GM21381 (cell line): ENCODE measurements at regions not wholly inside any gene's neighbourhood (a gene's known extent, or its start where the extent isn't known, plus 50 kb on each side); places are given as distances from the start of the nearest gene placed in this dataset.
"Not testable (repeated sequence)": the region's sequence is repeated elsewhere in the genome, so short reads cannot be mapped to it uniquely, and the experiment has no call there.

Source experiments
- ATAC-seq: cut with Tn5 transposase; IDR thresholded peaks from one replicate; pipeline ENCODE4 v1.9.1; 2021; ENCODE audit warnings: mild to moderate bottlenecking, moderate library complexity; ENCODE audit not compliant: unreplicated experiment

DNA sequence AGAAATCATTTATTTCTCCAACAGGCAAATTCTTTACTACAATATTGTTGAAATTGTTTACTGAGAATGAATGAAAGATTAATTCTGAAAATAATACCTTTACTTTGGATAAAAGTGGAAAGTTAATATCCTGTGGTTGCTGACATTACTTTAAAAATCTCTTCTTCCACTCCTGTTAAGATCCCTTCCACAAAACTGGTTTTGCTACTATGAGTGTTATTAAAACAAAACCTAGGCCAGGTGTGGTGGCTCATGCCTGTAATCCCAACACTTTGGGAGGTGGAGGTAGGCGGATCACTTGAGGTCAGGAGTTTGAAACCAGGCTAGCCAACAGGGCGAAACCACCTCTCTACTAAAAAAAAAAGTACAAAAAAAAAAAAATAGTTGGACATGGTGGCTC, 123.9 kb upstream of the CCDC150 start:
- no peak for ATAC-seq

DNA sequence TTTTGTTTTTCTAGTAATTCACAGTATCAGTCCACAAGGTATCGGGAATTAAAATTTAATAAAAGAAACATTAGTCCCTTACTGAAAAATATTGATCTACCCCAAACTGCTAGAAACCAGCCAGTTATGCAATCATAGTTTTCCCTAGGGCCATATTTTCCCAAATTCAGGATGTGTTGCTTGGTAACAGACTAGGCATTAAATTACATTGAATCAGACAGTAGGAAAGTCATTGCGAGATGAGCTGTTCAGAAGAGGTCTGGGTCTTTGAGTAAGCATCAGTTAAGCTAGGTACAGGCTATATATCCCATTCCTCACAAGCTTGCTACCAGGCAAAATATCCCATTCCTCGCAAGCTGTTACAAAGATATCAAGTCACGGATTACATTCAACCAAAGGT, 123.0 kb upstream of the CCDC150 start:
- ATAC-seq, result no peak

DNA sequence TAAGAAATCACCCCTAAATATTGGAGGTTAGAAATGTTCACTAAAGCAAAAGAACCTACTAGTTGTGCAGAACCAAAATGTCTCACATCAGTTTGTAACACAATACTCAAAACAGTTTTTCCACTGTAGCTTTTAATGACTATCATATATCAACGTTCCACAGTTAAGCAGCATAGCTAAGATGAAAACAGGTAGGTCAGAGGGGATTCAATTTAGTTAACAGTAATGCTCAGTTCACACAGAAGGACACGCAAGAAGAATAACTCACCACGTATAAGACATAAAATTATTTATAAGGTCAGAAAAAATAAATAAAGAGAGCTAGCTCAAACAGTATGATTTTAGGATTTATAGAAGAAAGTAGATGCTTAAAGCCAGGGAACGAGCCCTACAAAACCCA, 118.9 kb upstream of the CCDC150 start:
- ATAC-seq, result no peak

DNA sequence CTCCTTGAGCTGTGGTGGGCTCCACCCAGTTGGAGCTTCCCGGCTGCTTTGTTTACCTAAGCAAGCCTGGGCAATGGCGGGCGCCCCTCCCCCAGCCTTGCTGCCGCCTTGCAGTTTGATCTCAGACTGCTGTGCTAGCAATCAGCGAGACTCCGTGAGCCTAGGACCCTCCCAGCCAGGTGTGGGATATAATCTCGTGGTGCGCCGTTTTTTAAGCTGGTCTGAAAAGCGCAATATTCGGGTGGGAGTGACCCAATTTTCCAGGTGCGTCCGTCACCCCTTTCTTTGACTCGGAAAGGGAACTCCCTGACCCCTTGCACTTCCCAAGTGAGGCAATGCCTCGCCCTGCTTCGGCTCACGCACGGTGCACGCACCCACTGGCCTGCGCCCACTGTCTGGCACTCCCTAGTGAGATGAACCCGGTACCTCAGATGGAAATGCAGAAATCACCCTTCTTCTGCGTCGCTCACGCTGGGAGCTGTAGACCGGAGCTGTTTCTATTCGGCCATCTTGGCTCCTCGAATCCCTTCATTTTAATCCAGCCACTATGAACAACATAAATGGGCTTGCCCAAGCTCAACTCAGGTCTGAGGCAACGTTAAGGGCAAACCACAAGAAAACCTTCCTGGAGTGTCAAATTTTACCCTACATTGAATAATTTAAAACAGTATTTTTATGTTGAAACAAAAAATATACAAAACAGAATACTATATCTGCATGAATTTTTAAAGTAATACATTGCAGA, 112.4 kb upstream of the CCDC150 start:
- not testable (repeated sequence) for ATAC-seq

DNA sequence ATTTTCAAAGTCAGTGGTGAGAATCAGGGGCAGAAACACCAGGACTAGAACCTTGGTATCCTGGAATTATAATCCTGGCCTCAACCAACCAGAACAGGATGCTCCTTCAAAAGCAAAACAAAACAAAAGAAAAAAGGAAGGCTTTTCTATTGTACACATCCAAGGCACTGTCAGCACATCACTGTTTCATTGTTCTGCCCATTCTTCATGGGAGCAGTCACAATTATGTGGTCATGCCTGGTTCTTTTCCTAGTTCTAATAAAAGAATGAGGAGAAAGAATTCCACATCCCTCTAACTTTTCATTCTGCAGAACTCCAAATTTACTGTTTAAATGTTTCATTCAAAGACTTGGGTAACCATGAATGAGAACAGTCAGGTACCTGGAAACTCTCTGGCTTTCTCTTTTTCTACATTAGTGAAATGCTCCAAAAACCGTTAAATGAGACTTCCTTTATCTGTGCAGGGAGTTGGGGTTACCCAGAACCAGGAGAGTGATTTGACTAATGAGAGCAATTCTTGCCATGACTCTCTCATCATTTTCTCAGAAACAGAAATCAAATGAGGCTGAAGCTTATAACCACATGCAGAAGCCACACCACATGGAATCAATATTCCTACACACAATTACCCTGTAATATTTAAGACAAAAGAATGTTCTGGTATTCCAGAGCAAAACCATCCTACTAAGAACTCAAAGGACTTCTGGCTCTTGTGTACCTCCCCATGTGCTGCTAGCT, 110.9 kb upstream of the CCDC150 start:
- ATAC-seq, result no peak

DNA sequence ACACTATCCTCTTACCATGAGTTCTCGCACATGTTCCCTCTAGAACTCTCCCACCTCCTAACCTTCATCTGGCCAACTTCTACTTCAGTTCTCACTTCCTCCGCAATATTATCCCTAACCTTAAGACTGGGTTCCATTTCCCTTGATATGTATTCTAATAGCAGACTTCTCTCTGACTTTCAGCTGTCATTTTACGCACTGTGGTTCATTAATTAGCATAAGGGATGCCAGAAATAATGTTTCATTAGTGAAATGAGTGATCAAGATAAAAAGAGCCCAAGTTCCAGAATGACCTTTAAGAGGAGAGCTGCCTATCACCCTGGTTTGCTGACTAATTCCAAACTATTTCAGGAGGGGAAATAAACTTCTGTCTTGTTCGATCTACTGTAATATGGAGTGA, 108.6 kb upstream of the CCDC150 start:
- no peak for ATAC-seq

DNA sequence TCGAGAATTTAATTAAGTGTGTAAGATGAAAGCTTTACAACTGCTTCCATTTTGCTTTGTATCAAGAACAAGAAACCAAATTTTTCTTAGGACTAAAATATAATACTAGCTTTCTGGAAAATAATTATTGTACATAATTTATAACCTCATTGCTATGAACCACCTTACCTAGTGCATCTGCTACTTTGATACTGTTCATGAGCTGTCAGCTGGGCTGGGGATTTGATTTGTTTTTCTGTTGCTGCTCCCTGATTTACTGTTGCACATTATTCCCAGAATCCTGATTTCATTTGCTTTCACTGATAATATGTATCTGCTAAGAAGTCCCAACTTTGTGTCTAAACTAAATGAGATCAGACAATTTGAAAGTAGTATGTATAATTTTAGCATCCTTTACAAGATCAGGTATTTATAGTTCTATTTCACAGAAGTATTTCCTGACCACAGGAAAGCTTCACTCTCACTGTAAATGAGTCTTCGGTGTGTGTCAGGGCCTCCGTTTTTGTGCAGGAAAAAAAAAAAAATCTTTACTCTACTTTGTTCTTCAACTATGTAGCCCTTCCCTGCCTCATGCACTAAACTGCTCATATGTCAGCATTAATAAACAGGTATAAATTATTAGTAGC, 105.6 kb upstream of the CCDC150 start:
- ATAC-seq, result no peak

DNA sequence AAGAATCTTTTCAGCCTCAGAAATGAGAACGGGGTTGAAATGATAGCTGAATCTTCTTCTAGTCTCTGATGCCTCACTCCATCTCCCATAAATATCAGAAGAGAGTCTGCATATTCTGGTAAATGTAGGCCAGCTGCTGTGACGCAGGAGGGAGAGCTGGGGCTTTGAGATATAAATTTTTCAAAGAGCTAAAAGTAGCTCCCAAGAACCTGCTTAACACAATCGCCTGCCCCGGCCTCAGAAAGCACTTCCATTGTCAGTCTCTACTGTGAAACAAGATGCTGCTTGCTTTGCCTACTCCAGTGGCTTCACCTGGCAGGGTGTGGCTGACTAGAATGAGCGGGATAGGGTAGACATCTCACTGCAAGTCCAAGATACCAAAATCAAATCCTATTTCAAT, 105.0 kb upstream of the CCDC150 start:
- no peak for ATAC-seq

DNA sequence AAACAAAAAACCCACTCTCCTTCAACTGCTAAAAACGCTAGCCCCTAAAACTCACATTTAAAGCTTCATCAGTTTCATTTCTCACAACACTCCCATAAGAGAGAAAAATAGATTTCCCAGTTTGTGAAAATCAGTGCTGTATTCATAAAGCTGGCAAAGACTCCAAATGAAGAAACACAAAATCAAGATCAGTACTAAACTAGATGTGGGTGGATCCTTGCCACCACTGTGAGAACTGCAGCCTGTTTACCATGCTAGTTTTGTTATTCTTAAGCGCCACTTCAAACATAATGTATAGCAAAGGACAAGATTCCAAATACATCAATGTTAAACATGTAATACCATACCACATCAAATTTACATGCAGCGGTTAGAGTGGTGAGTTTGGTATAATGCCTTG, 104.5 kb upstream of the CCDC150 start:
- ATAC-seq, result no peak

DNA sequence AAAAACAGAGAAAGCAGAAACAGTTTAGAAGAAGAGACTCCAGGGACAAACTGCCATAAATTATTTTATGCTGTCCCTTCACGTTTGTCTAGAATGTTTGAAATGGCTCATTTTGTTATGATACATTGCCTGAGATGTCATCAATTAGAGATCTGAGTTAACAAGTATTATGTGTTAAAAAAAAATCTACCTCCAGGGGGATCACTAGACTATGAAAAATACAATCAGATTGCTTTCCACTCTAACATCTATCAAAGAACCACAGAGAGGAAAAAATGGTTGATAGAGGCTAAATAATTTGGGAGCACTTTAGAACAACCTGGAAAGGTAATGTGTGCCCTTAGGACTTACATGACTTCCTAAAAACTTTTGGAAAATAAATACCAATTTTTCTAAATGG, 103.8 kb upstream of the CCDC150 start:
- no peak for ATAC-seq

DNA sequence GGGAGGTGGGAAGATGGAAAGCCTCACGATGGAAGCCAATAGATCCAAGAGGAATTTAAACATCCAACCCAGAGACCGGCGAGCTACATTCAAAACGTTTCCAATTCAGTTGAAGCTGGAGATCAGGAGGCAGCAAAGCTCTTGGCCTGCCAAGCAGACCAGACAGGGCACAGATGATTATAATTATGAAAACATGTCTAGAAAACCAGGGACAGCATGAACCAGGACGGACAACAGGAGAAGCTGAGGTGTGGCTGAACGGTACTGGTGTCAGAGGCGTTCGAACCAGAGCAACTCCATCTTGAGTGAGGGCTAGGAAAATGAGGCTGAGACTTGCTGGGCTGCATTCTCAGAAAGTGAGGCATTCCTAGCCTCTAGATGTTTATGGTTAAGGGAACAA, 102.2 kb upstream of the CCDC150 start:
- ATAC-seq, result no peak

DNA sequence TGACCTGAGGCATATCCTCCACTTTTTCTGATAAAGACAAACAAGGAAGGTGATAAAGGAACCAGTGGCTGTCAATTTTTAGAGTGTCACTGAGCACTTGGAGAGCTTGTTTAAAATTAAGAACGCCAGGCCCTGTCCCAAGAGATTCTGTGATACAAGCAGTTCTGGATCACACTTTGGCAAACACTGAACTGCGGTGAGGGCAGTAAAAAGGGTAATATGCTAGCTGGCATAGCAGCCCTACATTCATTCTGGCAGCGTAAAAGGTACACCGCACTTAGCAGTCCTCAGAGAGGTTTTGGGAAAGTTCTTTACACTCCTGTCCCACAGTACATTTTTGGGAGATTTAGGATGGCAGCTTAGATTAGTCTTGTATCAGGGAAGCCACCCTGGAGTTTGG, 101.3 kb upstream of the CCDC150 start:
- no peak for ATAC-seq

DNA sequence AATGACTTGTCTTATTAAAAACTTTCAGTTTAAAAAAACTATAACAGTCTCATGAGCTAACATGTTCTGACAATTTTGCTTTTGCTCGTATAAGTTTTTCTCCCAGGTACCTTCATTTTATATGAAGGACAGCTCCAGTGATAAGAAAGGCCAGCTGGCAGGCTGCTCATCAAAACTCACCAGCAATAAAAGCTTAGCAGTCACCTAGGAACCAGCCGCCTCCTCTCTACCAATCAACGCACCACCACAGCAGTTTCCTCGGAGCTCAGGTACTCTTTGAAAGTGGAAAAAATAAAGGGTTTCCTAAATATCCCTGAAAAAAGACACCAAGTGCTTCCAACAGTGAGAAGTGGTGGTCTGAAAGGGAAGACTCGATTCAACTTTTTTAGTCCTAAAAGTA, 100.9 kb upstream of the CCDC150 start:
- ATAC-seq, result no peak

DNA sequence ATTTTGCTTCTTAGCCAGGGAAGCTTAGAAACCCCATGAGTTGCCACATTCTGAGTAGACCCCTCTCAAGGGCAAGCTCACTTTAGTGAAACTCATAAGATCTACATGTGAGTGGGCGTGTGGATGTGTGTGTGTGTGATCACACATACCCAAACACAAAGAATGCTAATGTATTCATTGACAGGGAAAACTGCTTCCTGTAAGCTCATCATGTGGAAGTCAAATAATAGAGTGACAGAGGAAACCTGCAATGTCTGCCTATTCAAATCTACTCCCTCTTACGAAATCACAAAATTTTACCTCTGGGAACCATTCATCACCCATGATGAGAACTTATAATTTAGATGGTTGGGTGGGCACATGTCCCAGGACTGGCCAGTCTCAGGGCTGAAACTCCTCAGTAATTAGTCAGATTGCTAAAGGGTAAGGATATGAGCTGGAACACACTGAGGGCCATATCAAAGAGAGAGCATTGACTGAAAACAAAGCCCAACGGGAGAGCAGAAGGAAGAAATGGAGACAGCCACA, 94.5 kb upstream of the CCDC150 start:
- ATAC-seq, result no peak

DNA sequence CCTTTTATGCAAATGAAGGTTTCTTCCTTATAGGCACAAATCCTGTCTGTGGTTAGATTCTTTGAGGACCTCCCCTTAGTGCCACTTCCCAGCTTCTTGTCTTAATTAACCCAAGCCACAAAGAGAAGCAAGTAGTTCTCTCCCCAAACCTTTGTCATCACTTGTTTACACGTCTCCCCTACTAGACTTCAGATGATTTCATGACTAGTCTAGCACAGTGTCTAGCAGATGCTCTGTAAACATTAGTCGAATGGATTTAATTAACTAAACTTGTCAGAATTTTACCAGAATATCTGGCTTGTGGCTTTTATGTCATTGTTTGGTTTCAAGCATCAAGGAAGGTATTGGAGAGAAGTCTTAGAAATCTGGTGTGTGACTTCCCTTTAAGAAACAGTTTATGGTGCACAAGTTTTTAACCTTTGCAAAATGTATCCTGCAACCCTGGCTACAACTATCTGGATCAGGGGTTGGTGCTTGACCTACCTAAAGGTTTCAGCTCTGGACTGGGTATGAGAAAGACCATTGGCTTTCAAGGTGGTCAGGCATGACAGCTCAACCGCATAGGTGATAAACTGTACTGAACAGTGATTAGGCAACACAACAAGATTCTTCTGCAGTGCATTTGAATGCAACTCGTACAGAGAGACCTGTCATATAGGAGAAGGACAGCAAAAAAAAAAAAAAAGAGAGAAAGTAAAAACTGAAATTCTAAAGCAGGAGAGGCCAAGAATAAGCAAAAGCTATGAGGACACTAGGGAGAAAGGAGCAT, 93.2 kb upstream of the CCDC150 start:
- peak; percentile 47 for ATAC-seq

DNA sequence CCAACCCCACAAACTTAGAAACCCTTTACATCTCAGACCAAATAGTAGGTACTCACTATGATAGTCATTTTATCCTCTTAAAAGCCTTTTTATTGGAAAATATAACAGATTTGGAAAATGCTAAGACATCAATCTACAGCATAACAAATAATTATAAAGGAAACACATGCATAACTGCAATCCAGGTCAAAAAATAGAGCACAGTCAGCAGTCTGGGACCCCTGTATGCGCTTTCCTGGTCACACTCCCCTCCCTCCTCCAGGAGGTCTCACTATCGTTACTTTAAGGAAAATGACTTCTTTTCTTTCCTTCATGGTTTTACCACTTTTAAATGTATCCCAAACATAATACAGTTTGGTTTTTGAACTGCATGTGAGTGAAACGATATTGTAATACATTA, 90.5 kb upstream of the CCDC150 start:
- ATAC-seq, result no peak

DNA sequence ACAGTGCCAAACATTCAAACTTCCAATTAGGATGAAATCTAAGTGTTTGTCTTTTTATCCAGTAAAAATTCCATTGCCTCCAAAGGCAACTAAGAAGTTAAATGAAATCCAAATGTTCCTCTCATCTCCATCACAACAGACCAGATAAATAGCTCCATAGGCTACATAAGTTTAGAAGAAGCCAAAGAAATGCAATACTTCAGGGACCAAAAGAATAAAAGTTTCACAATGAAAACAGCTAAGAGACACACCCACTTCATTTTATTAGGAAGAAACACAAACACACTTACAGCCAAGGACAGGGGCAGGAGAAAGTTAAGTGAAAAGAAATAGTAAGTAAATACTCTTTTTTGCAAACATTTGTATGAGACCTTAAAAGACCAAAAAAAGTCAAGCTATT, 88.5 kb upstream of the CCDC150 start:
- ATAC-seq, result no peak

DNA sequence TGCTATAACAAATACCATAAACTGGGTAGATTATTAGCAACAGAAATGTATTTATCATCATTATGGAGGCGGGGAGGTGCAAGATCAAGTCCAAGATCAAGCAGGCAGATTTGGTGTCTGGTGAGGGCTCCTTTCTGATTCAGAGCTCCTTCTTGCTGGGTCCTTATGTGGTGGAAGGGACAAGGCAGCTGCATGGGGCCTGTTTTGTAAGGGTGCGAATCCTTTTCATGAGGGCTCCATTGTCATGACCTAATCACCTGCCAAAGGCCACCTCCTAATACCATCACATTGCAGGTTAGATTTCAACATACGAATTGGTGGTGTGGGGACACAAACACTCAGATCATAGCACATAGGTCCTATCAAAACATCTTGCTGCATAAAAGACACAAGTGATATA, 84.4 kb upstream of the CCDC150 start:
- ATAC-seq, result no peak

DNA sequence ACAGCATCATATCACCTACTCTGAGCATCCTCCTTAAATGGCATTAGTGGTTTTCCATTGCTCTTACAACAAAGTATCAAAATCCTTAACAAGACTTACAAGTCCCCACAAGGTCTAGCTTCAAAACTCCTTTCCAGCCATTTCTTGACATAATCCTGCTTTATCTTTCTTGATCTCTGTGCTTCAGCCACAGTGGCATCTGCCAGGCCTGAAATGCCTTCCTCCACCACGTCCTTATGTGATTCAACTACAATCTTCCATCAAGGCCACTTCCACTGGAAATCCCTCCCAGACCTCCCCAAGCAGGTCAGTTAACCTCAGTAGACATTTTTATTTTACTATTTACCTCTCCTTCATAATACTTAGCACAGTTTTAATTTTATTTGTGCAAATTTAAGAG, 83.8 kb upstream of the CCDC150 start:
- no peak for ATAC-seq

DNA sequence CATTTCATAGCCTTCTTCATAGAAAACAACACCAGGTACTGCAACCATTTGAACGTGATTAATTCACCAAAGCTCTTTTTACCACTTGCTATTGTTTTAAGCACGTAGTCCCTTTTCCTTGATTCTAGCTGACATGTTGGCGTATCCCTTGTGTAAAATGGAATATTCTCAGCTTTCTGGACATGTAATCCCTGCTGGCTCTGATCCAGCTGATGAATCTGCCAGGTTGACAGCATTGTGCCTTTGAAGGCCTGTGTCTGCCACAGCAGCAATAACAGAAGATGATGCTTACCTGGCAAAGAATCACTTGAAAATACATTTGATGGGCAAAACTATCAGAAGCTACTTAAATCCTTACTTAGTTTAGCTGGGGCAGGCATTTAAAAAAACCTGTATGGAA, 81.0 kb upstream of the CCDC150 start:
- ATAC-seq, result no peak

DNA sequence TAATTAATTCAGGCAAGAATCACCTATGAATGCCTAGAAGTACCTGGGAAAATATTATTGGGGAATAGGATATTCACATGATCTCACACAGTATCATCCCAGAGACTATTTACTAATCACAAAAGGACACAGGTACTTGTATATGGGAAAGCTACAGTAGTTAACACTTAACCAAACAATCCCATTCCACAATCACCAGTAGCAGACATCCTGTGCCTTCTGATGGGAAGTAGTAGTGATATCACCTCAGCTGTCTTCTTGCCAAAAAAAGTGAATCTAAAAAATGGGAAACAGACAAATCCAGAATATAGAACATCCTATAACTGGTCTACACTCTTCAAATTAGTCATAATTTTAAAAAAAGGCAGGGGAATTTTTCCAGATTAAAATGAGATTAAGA, 75.6 kb upstream of the CCDC150 start:
- no peak for ATAC-seq
